Smooth muscle cell (in vitro differentiated cells): ENCODE measurements at regions not wholly inside any gene's neighbourhood (a gene's known extent, or its start where the extent isn't known, plus 50 kb on each side); places are given as distances from the start of the nearest gene placed in this dataset.

ENCODE experiments used
- DNase-seq: peaks from one replicate; lab custom pipeline; 2025; ENCODE audit not compliant: unreplicated experiment; lab: John Stamatoyannopoulos, UW
- H2AFZ ChIP-seq: fragments of 200-600 bp; sonication (generic); 2 replicates; pipeline ENCODE4 v1.6.0; 2016; ENCODE audit warnings: antibody characterized with exemption, low read depth, mild to moderate bottlenecking
- H3F3A ChIP-seq: fragments of 200-600 bp; sonication (generic); 2 replicates; pipeline ENCODE4 v1.6.0; 2017; ENCODE audit warnings: antibody characterized with exemption, low read depth
- H3K27ac ChIP-seq: fragments of 200-600 bp; sonication (generic); 2 replicates; pipeline ENCODE4 v1.5.1; 2016; ENCODE audit warnings: low read depth, mild to moderate bottlenecking
- H3K27me3 ChIP-seq: fragments of 200-600 bp; sonication (generic); 2 replicates; pipeline ENCODE4 v1.6.1; 2016; ENCODE audit warnings: low read depth, mild to moderate bottlenecking
- H3K36me3 ChIP-seq: fragments of 200-600 bp; sonication (generic); 2 replicates; pipeline ENCODE4 v1.5.1; 2016; ENCODE audit warnings: low read depth
- H3K4me1 ChIP-seq: fragments of 200-600 bp; sonication (generic); 2 replicates; pipeline ENCODE4 v1.5.1; 2016; ENCODE audit warnings: low read depth
- H3K4me2 ChIP-seq: fragments of 200-600 bp; sonication (generic); 2 replicates; pipeline ENCODE4 v1.6.0; 2016; ENCODE audit warnings: mild to moderate bottlenecking
- H3K4me3 ChIP-seq: fragments of 200-600 bp; sonication (generic); 2 replicates; pipeline ENCODE4 v1.5.1; 2016; ENCODE audit warnings: mild to moderate bottlenecking
- H3K79me2 ChIP-seq: fragments of 200-600 bp; sonication (generic); 2 replicates; pipeline ENCODE4 v1.6.0; 2016; ENCODE audit warnings: low read depth, mild to moderate bottlenecking
- H3K9ac ChIP-seq: fragments of 200-600 bp; sonication (generic); 2 replicates; pipeline ENCODE4 v1.6.0; 2016; ENCODE audit warnings: low read depth
- H3K9me3 ChIP-seq: fragments of 200-600 bp; sonication (generic); replicated peaks from 2 replicates; pipeline ENCODE4 v1.5.1; 2016; ENCODE audit warnings: low read depth
- H4K20me1 ChIP-seq: fragments of 200-600 bp; sonication (generic); 2 replicates; pipeline ENCODE4 v1.6.0; 2016; ENCODE audit warnings: low read depth
- WGBS: methylation state at CpG from one replicate; pipeline ENCODE4 v1.1.7; 2016; ENCODE audit warnings: low lambda C conversion rate; 5-methylcytosine and 5-hydroxymethylcytosine counted together
- TF ChIP-seq, protein P1 (sequence below): fragments of 200-600 bp; sonication (generic); IDR thresholded peaks from 2 replicates; pipeline ENCODE4 v1.5.1; 2017; ENCODE audit warnings: borderline replicate concordance, mild to moderate bottlenecking, antibody characterized with exemption; ENCODE audit not compliant: insufficient read depth, poor library complexity, severe bottlenecking

DNA sequence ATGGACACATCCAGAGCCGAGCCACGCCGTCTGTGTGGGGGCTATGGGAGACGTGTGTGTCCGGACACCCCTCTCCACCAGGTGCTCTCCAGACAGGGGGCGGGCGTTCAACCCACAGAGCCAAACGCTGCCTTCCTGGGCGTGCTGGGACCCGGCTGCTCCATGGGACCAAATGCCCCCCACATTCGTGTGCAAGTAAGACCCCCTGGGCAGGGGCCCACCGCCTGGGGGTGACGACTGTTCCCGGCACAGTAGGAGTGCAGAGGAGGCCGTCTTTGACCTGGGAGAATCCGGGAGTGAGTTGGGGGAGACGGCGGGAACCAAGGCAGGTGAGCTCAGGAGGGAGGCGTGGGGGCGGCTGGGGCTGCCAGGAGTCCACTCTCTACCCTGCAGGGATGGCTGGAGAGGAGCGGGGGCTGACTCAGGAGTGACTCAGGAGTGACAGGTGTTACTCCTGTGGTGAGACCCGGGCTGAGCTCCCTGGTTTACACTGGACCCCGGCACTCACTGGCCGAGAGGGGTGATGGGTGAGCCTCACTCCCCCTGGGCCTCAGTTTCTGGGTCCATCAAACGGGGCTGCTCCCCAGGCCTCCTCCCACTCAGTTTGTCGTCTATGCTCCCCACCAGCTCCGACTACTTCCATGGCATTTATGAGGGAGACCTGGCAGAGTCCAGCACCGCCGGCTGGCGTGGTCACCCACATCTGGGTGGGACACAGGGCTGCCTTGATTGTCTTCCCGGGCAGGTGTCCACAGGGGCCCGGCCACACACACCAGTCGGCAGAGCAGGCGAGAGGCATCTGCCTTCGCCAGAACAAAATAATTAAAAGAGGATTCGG lies 95.0 kb downstream of the MICALL2 start:
- TF ChIP-seq, protein P1, sequence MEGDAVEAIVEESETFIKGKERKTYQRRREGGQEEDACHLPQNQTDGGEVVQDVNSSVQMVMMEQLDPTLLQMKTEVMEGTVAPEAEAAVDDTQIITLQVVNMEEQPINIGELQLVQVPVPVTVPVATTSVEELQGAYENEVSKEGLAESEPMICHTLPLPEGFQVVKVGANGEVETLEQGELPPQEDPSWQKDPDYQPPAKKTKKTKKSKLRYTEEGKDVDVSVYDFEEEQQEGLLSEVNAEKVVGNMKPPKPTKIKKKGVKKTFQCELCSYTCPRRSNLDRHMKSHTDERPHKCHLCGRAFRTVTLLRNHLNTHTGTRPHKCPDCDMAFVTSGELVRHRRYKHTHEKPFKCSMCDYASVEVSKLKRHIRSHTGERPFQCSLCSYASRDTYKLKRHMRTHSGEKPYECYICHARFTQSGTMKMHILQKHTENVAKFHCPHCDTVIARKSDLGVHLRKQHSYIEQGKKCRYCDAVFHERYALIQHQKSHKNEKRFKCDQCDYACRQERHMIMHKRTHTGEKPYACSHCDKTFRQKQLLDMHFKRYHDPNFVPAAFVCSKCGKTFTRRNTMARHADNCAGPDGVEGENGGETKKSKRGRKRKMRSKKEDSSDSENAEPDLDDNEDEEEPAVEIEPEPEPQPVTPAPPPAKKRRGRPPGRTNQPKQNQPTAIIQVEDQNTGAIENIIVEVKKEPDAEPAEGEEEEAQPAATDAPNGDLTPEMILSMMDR = no peak
- Histone ChIP-seq H3K27ac (no peak overlapping the region), H3K4me2 (no peak overlapping the region), H3K4me1 (no peaks in the 10 kb centered on the region), H3K79me2 (no peaks in the 10 kb centered on the region), H3K36me3 (no peaks in the 10 kb centered on the region), H3K9me3 (no peaks in the 10 kb centered on the region), H3F3A (no peaks in the 10 kb centered on the region), H3K27me3 (peaks cover 18% of the 10 kb centered on the region), H3K4me3 (no peak overlapping the region), H4K20me1 (no peaks in the 10 kb centered on the region), H2AFZ (no peak overlapping the region), H3K9ac (no peak overlapping the region)
- no peak for DNase-seq
- 86% methylated on average over 34 of the region's 36 CpGs for WGBS

DNA sequence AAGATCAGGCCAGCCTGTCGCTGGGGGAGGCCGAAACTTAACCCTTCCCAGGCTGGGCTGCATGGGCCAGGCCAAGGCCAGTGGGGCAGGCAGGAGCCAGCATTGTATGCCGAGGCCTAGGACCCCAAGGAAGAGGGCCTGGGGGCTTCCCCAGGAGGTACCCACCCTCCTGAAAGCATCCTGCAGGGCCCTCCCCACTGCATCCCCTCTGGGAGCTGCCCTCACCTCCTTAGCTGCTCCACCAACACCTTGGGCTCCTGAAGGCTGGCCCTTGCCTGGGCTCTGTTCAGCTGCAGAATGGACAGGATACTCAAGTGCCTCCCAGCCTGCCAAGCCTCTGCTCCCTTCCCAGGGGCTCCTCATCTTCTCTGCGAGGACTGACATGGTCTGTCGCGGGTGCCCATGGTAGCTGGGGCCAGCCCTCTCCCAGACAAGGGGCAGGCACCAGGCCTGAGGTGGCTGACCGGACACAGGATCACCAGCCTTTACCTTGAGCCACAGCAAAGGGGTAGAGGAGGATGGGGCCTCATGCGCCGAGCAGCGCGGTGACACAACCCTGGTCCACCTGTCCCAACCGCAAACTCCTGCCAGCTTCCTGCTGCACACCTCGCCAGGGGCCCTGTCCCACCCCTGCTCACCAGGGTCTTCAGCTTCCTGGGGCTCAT lies 94.2 kb downstream of the MICALL2 start:
- 88% methylated on average over 13 of the region's 13 CpGs for WGBS
- Histone ChIP-seq H3K4me3 (no peak overlapping the region), H3K9me3 (no peaks in the 10 kb centered on the region), H3K9ac (no peak overlapping the region), H3K27me3 (peaks cover 26% of the 10 kb centered on the region), H3K27ac (no peak overlapping the region), H3F3A (no peaks in the 10 kb centered on the region), H2AFZ (no peak overlapping the region), H3K4me1 (no peaks in the 10 kb centered on the region), H3K4me2 (no peak overlapping the region), H3K36me3 (no peaks in the 10 kb centered on the region), H4K20me1 (no peaks in the 10 kb centered on the region), H3K79me2 (no peaks in the 10 kb centered on the region)
- DNase-seq = no peak
- TF ChIP-seq, protein P1 = no peak

DNA sequence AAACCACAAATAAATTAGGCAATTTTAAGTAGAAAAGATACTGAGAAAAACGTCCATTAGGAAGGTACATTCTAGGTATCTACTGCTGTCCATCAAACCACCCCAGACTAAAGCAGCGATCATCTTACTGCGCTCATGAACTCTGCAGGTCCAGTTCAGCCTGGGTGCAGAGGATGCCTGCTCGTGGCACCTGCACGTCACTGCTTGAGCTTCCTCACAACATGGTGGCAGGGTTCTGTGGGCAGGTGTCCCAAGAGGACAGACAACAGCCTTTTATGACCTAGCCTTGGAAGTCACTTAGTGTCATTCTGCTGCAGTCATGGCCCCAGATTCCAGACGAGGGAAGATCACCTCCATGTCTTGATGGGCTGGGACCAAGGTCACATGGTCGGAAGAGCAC lies 93.4 kb downstream of the MICALL2 start:
- no peaks in the 10 kb centered on the region for H3K79me2 ChIP-seq
- 89% methylated on average over 7 of the region's 7 CpGs for WGBS
- H3K36me3 ChIP-seq = no peaks in the 10 kb centered on the region
- no peaks in the 10 kb centered on the region for H3F3A ChIP-seq
- no peak for DNase-seq
- no peak overlapping the region for H3K4me3 ChIP-seq
- no peaks in the 10 kb centered on the region for H3K4me1 ChIP-seq
- H3K9ac ChIP-seq = no peak overlapping the region
- no peaks in the 10 kb centered on the region for H4K20me1 ChIP-seq
- H3K27ac ChIP-seq = no peak overlapping the region
- TF ChIP-seq, protein P1 = no peak
- no peak overlapping the region for H3K4me2 ChIP-seq
- H3K27me3 ChIP-seq = peaks cover 34% of the 10 kb centered on the region
- no peak overlapping the region for H2AFZ ChIP-seq
- H3K9me3 ChIP-seq = no peaks in the 10 kb centered on the region
